Dermis microvascular lymphatic vessel endothelial cell (primary cell): ENCODE measurements at regions not wholly inside any gene's neighbourhood (a gene's known extent, or its start where the extent isn't known, plus 50 kb on each side); places are given as distances from the start of the nearest gene placed in this dataset.

Source experiments
- DNase-seq, 2 donors: peaks; one replicate each; pipeline versions ENCODE4 v3.0.0 to v3.0.0-alpha.2; 2010; ENCODE audit warnings: low read depth in 2 of 2

DNA sequence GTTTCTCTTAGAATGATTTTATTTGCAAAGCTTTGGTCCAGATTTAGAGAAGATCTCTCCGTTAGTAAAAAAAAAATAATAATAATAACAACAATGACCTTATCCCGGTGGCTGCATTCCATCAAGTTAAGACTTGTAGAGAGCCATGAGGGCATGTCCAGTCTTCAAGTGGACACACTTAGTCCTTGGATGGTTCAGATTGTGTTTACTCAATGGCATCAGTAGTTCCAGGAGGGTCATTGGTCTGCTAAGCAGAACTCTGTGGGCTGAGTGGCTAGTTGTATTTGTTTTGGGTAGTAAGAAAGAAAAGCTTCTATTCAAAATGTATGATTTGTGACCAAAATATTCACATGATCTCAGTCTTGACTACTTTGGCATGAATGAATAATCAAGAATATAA is 116.3 kb upstream of the UBE2E2 start:
- no peak for DNase-seq

DNA sequence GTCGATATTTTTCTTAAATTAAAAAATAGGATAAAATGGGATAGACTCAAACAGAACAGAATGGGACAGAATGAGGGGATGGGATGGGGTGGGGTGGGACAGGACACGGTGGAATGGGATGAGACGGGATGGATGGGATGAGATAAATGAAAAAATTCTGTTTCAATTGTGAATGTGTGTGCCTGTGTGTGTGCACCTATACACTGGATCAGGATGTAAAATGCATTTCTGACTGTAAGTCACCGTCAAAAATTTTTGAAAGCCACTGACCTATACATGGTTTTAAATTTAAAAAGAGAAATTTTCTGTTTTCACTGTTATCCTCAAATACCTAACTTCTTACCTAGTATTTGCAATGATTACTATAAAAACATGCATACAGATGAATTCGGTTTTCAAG is 108.7 kb upstream of the UBE2E2 start:
- DNase-seq = no peak

DNA sequence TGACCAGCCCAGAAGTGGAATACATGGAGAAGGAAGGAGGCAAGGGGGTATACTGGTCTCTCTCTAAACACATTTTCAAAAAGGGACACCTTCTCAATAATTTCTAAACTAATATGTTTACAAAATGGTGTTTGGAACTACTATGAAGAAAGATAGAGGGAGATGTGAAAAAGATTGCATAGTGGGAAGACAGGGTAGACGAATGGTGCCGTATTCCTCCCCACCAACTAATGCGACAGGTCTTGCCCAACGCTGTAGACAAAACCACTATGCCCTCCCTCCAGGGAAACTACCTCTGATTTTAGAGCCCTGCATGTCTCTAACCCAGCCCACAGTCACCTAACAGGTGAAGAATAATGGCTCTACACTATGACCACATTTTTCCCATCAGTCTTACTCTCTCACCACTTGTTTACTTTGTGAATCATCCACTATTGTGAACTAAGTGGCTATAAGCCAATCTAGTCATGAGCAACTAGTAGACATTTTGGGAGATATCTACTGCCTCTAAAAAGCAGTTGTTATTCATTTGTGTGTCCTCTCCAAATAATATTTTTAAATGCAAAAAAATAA is 108.2 kb upstream of the UBE2E2 start:
- peak; percentile 73 to 88 for DNase-seq

DNA sequence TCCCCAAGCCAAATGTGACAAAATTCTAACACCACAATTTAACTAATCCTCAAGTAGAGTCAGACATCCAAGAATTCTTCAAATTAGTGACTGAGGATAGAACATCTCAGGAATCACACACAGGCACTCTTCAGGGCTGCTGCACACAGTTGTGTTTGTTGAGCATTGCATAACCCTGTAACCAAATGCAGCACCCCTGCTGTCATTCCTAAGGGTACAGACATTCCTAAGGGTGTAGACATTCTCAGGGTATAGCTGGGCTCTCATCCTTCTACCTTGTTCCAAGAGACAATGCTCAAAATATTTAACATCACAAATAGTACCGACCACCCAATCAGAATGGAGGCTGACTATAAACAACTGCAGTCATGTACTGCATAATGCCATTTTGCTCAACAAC is 107.1 kb upstream of the UBE2E2 start:
- no peak for DNase-seq

DNA sequence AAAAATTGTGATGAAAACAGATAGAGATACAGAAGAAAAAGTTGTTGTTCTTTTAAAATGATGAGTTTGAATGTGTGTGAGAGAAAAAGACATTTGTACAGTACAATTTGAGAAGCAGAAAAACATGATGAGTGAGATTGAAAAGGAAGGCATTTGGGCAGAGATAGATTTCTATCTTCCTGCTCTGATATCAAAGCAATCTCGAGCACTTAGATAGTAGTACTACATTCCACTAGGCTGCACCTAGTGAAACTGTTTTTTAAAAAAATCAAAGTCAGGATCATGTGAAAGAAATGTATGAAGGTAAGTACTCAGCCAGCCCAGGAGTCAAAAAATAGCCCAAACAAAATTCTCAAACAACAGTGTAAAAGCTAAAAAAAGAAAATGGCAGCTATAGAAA is 104.1 kb upstream of the UBE2E2 start:
- DNase-seq = no peak

DNA sequence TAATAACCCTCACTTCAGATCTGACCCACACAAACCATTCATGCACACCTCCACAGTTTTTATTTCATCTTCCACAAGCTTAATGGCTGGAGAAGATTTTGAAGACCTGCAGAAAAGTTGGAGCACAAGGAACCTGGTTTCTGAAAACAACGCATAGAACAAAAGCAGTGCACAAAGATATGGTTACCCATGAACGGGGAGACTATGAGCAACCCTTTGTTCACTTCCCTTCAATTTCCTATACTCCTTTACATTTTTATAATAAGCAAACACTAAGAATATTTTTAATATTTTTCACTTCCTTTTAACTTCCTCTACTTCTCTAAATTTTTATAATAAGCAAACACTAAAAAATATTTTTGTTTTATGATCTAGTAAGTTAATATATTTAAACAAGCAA is 103.5 kb upstream of the UBE2E2 start:
- peak in 1 of 2 donors; percentile 18 for DNase-seq

DNA sequence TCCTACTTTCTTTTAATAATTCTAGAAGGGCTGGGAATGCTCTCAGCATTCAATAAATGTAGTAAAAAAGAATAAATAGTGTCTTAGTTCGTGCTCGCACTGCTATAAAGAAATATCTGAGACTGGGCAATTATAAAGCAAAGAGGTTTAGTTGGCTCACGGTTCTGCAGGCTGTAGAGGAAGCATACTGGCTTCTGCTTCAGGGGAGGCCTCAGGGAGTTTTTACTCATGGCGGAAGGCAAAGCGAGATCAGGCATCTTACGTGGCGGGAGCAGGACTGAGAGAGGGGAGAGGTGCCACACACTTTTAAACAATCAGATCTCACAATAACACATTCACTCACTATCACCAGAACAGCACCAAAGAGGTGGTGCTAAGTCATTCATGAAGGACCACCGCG is 103.0 kb upstream of the UBE2E2 start:
- DNase-seq = no peak

DNA sequence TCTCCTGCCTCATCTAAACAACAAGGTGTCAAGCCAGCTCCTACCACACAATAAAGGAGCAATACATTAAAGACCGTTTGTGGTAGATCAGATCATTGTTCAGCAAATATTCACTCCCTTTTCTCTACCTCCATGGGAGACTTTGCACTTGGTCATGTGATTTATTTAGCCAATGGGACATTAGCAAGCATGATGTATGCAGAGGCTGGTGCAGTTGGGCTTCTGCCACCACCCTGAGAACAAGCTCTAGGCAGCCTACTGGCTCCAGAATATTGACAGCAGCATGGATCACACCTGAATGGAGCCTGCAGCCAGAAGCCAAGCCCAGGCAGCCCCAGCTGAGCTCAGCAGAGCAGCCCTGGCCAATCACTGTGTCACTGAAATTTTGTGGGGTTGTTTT is 99.4 kb upstream of the UBE2E2 start:
- DNase-seq = no peak

DNA sequence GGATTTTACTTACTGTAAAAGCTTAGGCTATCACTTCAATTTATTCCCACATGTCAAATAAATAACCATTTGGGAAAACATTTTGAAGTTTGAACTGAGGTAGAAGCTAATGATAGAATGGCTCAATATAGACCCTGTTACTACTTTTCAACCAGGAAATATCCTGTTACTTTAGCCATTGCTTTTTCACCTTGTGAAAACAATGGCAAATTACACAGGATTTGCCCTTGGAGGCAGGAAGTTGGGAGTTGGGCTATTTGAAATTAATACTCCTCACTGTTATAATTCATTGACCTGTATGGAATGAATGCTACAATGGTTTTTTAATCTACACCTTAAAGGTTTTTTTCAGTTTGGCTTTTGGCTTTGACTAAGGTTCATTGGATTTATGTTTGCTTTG is 98.1 kb upstream of the UBE2E2 start:
- peak; percentile 29 to 33 for DNase-seq

DNA sequence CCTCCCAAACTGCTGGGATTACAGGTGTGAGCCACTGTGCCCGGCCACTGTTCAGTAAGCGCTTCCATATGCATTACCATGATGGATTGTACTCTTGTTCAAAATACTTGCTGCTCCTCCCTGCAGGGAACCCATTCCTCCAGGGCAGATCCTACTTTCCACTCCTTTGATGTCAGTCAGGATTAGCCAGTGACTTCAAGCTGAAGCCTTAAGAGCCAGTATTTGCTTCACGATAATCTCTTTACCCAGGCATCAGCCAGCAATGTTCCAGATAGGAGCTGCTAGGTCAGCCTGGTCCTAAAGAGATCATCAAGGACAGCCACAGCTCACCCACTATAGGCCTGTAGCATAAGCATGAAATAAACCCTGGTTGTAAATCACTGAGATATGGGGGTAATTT is 96.5 kb upstream of the UBE2E2 start:
- DNase-seq = no peak

DNA sequence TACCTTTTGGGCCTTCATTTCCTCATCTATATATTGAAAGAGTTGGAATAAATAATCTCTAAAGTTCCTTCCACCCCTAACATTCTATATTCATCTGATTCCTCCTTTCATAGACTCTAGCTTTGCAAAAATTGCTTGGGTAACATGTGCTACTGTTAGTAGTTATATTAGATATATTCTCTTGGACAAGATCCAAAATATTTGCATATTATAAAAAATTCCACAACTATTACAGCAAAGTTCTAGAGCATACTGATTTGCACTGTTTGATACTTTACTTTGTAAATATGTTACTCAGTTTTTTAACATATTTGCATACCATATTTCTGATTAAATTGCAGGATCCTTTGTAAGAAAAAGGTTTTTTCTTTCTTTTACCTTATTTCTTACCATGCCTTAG is 95.9 kb upstream of the UBE2E2 start:
- no peak for DNase-seq

DNA sequence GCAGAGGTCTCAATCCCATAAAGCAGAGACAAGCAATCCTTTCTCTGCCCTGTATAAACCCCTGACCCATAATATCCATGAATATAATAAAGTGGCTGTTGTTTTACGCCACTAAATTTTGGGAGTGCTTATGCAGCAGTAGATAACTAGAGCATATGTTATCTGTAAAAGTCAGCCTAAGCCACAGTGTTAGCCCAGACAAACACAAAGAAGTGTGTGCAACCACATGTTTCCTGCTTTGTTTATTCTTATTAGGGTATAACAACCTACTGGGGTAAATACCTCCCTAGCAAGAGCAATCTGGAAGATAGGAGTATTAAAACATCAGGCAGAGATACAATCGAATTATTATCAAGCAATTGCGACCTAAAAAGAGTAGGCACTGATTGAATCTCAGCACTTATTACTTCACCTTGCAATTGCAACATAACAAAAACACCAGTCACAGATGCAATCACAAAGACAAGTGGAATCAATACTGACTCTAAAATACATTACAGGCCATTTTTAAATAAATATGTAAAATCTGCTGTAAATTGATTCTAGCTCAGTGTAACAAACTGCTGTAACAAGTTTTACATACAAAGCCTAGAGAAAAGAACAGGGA is 94.6 kb upstream of the UBE2E2 start:
- DNase-seq = no peak

DNA sequence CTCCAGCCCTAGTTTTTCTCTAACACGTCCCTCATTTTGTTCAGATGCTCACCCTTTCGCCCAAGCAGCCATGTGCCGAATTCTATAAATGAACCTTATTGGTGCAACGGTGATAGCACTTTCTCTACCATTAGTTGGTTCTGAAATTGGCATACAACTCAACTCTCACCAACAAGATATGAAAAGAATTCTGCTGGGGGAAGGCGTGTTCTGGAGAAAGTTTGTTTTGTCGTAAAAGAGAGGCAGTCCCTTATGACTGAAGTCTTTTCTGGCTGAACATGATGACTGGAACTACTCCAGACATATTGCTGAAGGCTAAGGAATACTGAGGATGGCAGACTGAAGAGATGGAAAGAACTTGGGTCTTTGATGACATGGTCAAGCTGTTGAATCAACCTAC is 91.8 kb upstream of the UBE2E2 start:
- no peak for DNase-seq

DNA sequence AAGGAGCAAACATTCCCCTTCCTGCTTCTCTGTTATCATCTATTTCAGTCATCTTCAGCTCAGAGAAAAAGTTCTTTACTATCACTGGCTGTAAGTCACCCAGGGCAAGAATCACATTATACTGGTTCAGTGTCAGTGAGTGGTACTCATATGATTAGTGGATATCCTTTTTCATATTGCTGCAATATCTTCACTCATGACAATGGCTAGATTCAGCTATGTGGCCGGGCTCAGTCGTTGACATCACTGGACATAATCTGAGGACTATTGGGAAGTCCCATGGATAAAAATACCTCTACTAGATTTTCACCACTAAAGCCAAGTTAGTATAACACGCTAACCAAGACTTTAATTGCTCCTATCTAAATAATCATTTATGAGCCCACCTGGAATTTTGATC is 91.3 kb upstream of the UBE2E2 start:
- DNase-seq = no peak

DNA sequence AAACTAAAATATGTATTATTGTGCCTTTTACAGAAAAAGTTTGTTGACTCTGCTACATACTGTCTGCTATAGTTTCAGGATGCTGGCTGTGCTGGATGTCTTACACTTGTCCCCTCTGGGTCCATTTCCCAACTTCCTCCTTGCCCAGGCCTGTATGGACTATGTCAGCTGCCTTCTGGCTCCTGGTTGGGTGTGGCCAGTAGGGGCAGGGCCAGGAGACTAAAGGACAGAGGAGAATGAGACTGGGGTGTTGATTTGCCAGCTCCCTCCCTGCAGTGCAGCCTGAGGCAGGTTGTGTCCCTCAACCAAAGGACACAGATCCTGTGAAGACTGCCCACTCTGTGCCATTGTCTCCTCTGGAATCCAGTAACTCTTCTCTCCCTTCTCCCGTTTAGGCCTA is 90.6 kb upstream of the UBE2E2 start:
- no peak for DNase-seq

DNA sequence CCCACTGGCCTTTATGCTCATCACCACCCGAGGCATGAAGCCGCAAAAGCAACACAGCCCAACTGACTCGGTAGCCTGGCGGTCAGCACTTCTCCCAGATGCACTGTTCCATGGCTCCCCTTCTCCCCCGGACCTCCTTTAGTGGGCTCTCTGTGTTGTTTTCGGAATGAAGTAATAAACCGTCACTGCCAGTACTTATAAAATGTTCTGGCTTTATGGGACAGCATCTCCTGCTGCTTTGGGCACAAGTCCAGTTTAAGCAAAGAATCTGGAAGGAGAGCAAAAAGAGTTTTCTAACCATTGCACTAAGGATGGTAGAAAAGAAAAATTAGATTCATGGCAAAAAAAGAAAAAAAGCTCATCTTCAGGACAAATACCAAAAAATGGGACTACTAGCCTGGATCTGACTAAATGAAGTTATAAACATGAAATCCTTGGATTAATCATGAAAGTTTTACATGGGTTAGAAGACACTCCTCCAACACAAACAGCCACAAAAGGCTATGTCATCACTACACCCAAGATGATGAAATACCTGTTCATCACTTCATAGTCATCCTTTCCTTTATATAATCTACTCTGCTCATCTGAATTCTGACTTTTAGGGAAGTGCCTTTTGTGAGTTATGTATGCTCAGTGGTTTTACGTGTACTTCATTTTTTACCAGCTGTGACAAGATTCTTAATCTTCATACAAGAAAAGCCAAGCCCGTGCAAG is 89.5 kb upstream of the UBE2E2 start:
- DNase-seq = no peak

DNA sequence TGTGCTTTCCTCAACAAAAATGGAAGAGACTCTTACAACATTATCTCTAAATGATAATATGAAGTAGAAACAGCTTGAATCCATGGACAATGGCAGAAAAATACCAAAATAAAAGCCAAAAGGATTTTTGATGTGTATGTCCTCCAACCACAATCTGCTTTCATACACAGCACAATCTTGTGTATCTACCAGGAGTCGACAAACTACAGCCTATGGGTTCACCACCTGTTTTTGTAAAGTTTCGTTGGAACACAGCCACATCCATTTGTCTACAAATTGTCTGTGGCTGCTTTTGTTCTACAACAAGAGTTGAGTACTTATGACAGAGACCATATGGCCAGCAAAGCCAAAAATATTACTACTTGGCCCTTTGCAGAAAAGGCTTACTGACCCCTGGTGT is 88.7 kb upstream of the UBE2E2 start:
- DNase-seq = no peak

DNA sequence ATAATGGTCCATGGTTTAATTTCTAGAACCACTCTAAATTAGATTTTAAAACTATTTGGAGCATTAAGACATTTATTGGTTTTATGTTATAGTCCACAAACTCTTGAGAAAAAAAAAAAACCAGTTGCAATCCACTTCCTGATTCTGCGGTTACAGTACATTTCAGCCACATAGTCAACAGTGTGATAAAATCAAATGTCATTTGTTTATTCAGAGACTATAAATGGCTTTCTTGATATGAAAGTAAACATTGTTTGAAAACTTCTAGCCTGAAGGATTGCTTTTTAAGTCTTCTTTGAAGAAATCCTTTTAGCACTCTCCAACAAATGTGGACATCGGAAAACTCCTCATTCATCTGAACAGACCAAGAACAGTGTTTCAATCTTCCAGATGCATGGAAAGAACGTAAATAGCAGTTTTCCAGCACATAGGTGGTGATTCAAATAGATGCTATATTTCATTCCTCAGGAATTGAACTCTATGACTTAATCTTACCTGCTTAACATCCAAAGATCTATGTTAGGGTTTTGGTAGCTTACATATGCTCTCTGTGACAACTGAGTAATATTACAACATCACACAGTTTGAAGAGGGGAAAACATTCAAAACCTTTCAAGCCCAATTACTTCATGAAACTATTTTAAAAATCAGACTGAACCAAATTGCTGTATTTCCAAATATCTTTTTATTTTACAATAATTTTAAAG is 87.8 kb upstream of the UBE2E2 start:
- no peak for DNase-seq

DNA sequence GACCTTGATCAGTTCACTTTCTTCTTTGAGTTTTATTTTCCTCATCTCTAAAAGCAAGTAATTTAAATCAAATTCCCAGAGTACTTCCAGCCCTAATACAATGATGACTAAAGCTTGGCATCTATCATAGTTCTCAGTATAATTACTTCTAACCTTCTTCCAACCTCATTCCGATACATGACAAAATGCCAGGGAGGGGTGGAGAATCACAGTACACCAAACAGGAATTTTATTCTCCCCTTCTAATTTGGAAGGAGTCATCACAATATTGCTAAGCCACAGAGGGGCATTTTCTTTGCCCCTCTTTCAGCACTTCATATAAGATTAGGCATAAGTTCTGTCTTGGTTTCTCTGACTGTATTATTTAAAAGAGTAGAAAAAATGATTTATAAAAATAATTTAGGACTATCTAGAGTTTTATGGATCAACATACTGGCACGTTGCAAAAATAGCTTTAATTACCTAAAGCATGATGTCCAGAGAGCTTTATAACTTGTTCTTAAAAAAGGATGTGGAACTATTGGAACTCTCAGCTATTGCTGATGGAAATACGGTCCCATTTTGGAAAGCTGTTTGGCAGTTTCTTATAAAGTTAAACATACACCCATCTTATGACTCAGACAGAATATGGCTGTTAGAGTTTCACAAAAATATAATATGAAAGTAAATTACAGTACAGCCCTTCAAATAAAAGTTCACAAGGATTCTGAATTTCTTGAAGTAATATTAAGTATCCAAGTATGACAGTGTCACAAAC is 86.9 kb upstream of the UBE2E2 start:
- no peak for DNase-seq

DNA sequence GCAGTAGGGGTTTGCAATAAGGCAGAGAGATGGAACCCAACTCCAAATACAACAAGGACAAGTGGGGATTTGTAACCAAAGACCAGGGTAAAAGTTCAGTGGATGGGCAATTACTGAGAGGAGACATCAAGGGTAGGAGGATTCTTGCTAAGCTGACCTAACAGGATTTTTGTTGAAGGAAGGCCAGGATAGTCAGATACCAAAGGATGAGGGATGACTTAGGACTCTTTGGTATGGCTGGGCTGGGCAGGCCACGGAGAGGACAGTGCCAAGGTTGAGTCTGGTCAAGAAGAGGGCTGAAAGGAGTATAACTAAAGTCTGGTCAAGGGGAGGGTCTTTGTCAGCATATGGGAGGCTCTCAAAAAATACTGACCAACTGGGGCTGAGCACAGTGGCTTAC is 85.3 kb upstream of the UBE2E2 start:
- DNase-seq = no peak

DNA sequence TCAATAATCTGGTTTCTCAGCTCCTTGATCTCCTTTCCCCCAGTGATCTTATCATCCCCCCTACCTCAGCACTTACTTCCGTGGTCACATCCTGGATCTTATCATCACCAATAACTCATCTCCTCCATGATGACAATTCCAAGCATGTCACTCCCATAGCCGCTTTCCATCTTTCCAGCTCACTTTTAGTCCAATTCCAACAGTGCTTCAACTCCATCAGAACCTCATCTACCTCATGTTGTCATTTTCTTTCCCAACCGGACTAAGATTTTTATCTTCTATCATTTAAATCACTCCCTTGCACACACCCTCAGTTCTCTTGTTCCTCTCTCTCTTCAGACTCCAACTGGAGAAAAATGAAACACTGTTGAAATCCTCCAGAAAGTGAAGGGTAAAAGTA is 75.9 kb upstream of the UBE2E2 start:
- DNase-seq = no peak

DNA sequence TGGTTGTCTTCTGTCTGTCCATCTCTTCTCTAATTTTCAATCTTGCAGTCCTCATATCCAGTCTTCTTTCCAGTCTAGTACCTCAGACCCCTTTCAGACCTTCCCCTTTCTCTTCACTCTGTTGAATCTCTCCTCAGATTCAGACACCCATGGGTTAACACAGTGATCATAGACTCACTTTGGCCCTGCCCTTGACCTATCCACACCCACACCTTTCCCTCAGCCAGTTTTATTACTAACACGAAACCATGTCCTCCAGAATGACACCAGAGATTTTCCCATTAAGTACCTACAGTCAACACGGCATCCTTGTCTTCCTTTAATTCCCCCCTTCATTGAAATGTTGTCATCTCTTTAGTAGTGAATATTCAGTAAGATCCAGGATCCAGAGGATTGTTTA is 74.5 kb upstream of the UBE2E2 start:
- DNase-seq = no peak
